GM06990 (cell line): ENCODE measurements at regions not wholly inside any gene's neighbourhood (a gene's known extent, or its start where the extent isn't known, plus 50 kb on each side); places are given as distances from the start of the nearest gene placed in this dataset.
"Not testable (repeated sequence)": the region's sequence is repeated elsewhere in the genome, so short reads cannot be mapped to it uniquely, and the experiment has no call there.

Experiments
- DNase-seq: peaks from one replicate; pipeline ENCODE4 v3.0.0-alpha.2; 2011; ENCODE audit not compliant: insufficient read length; ENCODE audit errors: extremely low read depth
- H3K27me3 ChIP-seq: replicated peaks from 2 replicates; pipeline ENCODE4 v1.6.0; 2011; ENCODE audit warnings: low read length; ENCODE audit not compliant: control insufficient read depth, insufficient read depth
- H3K36me3 ChIP-seq: 2 replicates; pipeline ENCODE4 v1.5.1; 2011; ENCODE audit warnings: low read length; ENCODE audit not compliant: control insufficient read depth, insufficient read depth
- H3K4me3 ChIP-seq: replicated peaks from 2 replicates; pipeline ENCODE4 v1.5.1; 2011; ENCODE audit warnings: low read depth, mild to moderate bottlenecking, control low read depth, low read length
- TF ChIP-seq, protein P1 (sequence below): IDR thresholded peaks from 2 replicates; pipeline ENCODE4 v1.5.1; 2011; ENCODE audit warnings: low read length, control low read depth, mild to moderate bottlenecking, inconsistent platforms; ENCODE audit not compliant: insufficient read depth, poor library complexity, severe bottlenecking

DNA sequence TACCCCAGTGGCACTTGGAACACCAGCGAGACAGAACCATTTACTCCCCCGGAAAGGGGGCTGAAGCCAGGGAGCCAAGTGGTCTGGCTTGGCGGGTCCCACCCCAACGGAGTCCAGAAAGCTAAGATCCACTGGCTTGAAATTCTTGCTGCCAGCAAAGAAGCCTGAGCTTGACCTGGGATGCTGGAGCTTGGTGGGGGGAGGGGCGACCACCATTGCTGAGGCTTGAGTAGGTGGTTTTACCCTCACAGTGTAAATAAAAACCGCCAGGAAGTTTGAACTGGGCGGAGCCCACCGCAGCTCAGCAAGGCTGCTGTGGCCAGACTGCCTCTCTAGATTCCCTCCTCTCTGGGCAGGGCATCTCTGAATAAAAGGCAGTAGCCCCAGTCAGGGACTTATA lies 62.8 kb downstream of the RPS24 start:
- not testable (repeated sequence) for DNase-seq, H3K27me3 ChIP-seq, H3K36me3 ChIP-seq, H3K4me3 ChIP-seq

- not testable (repeated sequence) for H3K27me3 ChIP-seq, H3K36me3 ChIP-seq, DNase-seq, H3K4me3 ChIP-seq
Measured at GRCh38 chr10:78102593-78102992, 68.9 kb downstream of the RPS24 start.

DNA sequence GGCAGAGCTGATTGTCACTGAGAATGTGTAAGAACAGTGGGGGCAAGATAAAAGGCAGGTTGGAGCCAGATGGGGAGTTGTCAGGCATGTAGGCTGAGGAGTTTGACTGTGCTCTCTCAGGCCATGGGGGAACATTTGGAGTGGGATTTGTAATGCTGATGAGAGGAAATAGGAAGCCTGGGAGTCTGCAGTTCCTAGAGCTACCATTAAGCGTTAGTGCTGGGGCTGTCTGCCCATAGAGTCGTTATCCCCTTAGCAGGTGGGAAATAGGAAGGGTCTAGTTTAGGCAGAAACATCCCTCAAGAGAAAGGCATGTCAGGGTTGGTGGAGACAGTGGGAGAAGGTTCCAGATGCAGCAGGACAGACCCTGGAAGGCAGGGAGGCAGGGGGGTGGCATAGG lies 75.5 kb downstream of the RPS24 start:
- no peaks in the 10 kb centered on the region for H3K36me3 ChIP-seq
- DNase-seq, result no peak

DNA sequence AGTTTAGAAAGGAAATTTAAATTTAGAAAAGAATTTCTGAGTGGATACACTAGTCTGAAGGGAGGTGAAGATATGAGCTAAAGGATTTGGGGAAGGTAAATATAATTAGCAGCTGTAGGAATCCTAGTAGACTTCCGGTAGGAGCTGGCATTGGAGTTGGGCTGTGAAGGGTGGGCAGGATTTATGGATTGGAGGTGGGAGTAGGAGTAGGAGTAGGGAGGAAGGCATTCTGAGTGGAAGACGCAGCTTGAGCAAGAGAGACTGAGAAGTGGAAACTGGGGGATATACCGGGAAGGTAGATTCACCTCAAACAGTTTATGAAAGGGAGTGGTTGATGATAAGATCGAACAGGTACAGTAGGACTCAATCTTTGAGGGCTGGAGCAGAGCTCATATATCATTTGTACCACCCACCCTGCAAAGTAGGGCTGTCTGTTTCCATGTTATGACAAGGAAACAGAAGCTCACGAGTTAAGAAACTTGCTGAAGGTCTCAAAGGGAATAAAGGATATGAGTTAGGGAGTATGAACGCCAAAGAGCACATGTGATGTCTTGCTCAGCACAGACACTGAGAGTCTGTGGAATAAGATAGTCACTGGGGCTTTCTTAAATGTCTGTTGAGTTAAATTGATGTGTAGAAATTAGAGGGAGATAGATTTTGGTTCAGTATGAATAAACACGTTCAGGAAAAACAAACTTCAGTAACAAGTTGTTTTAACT lies 81.6 kb downstream of the RPS24 start:
- H3K4me3 ChIP-seq, result no peak overlapping the region
- H3K36me3 ChIP-seq, result no peaks in the 10 kb centered on the region
- TF ChIP-seq, protein P1, sequence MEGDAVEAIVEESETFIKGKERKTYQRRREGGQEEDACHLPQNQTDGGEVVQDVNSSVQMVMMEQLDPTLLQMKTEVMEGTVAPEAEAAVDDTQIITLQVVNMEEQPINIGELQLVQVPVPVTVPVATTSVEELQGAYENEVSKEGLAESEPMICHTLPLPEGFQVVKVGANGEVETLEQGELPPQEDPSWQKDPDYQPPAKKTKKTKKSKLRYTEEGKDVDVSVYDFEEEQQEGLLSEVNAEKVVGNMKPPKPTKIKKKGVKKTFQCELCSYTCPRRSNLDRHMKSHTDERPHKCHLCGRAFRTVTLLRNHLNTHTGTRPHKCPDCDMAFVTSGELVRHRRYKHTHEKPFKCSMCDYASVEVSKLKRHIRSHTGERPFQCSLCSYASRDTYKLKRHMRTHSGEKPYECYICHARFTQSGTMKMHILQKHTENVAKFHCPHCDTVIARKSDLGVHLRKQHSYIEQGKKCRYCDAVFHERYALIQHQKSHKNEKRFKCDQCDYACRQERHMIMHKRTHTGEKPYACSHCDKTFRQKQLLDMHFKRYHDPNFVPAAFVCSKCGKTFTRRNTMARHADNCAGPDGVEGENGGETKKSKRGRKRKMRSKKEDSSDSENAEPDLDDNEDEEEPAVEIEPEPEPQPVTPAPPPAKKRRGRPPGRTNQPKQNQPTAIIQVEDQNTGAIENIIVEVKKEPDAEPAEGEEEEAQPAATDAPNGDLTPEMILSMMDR, result no peak
- no peak for DNase-seq
- no peaks in the 10 kb centered on the region for H3K27me3 ChIP-seq

More for the DNA sequence above, 75.5 kb downstream of the RPS24 start:
- Histone ChIP-seq H3K27me3 (no peaks in the 10 kb centered on the region), H3K4me3 (no peak overlapping the region)
- TF ChIP-seq, protein P1, result no peak

DNA sequence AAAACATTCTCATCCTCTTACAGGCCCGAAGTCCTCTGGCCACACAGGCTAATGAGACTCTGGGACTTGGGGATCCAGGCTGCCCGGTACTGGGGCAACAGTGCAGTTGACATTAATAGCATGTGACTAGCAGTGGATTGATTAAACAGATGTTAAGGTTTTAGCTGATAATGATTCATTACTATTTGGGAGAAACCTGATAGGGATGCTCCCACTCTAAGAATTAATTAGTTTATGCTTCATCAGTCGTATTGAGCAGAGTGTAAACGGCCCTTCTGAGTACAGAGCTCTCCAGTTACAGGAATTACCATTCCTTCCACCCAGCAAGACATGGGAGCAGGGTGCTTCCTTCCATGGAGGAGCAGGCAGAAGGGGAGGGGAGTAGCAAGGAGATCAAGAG lies 82.7 kb downstream of the RPS24 start:
- H3K36me3 ChIP-seq, result no peaks in the 10 kb centered on the region
- TF ChIP-seq, protein P1, result no peak
- DNase-seq, result no peak
- no peaks in the 10 kb centered on the region for H3K27me3 ChIP-seq
- no peak overlapping the region for H3K4me3 ChIP-seq

DNA sequence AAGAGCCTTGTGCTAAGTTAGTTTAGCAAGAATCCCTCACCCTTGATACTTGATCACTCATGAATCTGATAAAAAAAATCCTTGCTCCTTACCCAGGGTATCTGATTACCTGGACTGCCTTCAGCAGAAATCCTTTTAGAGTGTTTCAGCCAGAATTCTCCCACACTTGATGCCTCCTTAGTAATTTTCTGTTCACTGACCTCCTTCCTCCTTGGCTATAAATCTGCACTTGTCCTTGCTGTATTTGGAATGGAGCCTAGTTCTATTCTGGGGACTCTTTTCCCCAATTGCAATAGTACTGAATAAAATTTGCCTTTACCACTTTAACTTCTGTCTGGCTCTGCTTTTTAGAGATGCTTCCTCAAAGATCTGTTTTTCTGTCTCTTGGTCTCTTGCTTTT lies 84.9 kb downstream of the RPS24 start:
- TF ChIP-seq, protein P1, result no peak

DNA sequence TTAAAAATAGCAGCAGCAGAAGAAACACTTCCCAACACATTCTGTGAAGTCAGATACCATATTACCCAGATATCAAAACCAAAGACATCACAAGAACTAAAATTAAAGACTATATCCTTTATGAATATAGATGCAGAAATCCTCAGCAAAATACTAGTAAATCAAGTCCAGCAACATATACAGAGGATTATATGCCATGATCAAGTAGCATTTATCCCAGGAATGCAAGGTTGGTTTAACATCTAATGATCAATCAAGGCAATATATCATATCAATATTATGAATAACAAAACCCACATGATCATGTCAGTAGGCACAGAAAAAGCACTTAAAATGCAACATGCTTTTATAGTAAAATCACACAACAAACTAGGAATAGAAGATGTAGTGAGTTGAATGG lies 88.1 kb downstream of the RPS24 start:
- TF ChIP-seq, protein P1, result no peak
- Histone ChIP-seq H3K36me3 (no peaks in the 10 kb centered on the region), H3K27me3 (no peaks in the 10 kb centered on the region), H3K4me3 (no peak overlapping the region)
- no peak for DNase-seq

More for the DNA sequence above, 84.9 kb downstream of the RPS24 start:
- no peak overlapping the region for H3K4me3 ChIP-seq
- no peaks in the 10 kb centered on the region for H3K36me3 ChIP-seq
- DNase-seq, result no peak
- no peaks in the 10 kb centered on the region for H3K27me3 ChIP-seq
